Sciatic nerve (tissue), 2 donors: ENCODE measurements at regions not wholly inside any gene's neighbourhood (a gene's known extent, or its start where the extent isn't known, plus 50 kb on each side); places are given as distances from the start of the nearest gene placed in this dataset.
A peak's percentile ranks its signal among the peaks of the same experiment; 100 is the strongest.

ENCODE experiments used
- ATAC-seq: fragments of 200-7000 bp; cut with Tn5 transposase; one replicate; pipeline ENCODE4 v1.9.1; 2020; ENCODE audit warnings: mild to moderate bottlenecking, moderate library complexity
- DNase-seq: peaks from one replicate; pipeline ENCODE4 v3.0.0-alpha.2; 2020; ENCODE audit warnings: low spot score
- intact Hi-C: fragments of 100-400 bp; cut with DNase I; formaldehyde crosslinking; loops from one replicate; pipeline ENCODE4 v1.14.2; 2022
- donor health status: DM: no; HTN: no; CAD: no.
- donor health status: DM: no; HTN: no; CAD: no.

GRCh38 chr7:41054960-41055661 lies 647.8 kb downstream of the INHBA start:
- peak; percentile 22 for ATAC-seq
- DNase-seq = no peak
- intact Hi-C loops = no loop called here

GRCh38 chr7:41053820-41054219 lies 649.1 kb downstream of the INHBA start:
- no peak for ATAC-seq
- intact Hi-C loops = no loop called here

GRCh38 chr7:41052736-41053135 lies 650.2 kb downstream of the INHBA start:
- ATAC-seq (no peak), DNase-seq (no peak)
- intact Hi-C loops = no loop called here

More at GRCh38 chr7:41053820-41054219, 649.1 kb downstream of the INHBA start:
- no peak for DNase-seq

- ATAC-seq = no peak
- no peak for DNase-seq
- intact Hi-C loops = no loop called here
Measured at GRCh38 chr7:41052201-41052600, 650.7 kb downstream of the INHBA start.

GRCh38 chr7:41051535-41051934 lies 651.4 kb downstream of the INHBA start:
- intact Hi-C loops = no loop called here
- DNase-seq = no peak

GRCh38 chr7:41051062-41051461 lies 651.8 kb downstream of the INHBA start:
- no peak for DNase-seq

More at GRCh38 chr7:41051535-41051934, 651.4 kb downstream of the INHBA start:
- ATAC-seq = peak; percentile 67

GRCh38 chr7:41048771-41049170 lies 654.1 kb downstream of the INHBA start:
- intact Hi-C loops = no loop called here
- DNase-seq (no peak), ATAC-seq (no peak)

More at GRCh38 chr7:41051062-41051461, 651.8 kb downstream of the INHBA start:
- no peak for ATAC-seq
- intact Hi-C loops = no loop called here

GRCh38 chr7:41047789-41048191 lies 655.1 kb downstream of the INHBA start:
- ATAC-seq (peak; percentile 69), DNase-seq (no peak)
- intact Hi-C loops = no loop called here

GRCh38 chr7:41047211-41047610 lies 655.7 kb downstream of the INHBA start:
- intact Hi-C loops = no loop called here
- no peak for DNase-seq
- ATAC-seq = peak; percentile 31

- no peak for DNase-seq
- intact Hi-C loops = no loop called here
- ATAC-seq = peak; percentile 47
Measured at GRCh38 chr7:41046776-41047175, 656.1 kb downstream of the INHBA start.

- peak; percentile 75 for ATAC-seq
- no peak for DNase-seq
- intact Hi-C loops = no loop called here
Measured at GRCh38 chr7:41046221-41046761, 656.6 kb downstream of the INHBA start.

GRCh38 chr7:41045556-41046123 lies 657.2 kb downstream of the INHBA start:
- DNase-seq (no peak), ATAC-seq (no peak)
- intact Hi-C loops = no loop called here

- ATAC-seq = no peak
- DNase-seq = no peak
- intact Hi-C loops = no loop called here
Measured at GRCh38 chr7:41039981-41040380, 662.9 kb downstream of the INHBA start.

- DNase-seq (no peak), ATAC-seq (peak; percentile 77)
- intact Hi-C loops = no loop called here
Measured at GRCh38 chr7:41039386-41039953, 663.4 kb downstream of the INHBA start.

GRCh38 chr7:41038211-41038610 lies 664.7 kb downstream of the INHBA start:
- DNase-seq (no peak), ATAC-seq (no peak)
- intact Hi-C loops = no loop called here

- intact Hi-C loops = no loop called here
- ATAC-seq (no peak), DNase-seq (no peak)
Measured at GRCh38 chr7:41037691-41038090, 665.2 kb downstream of the INHBA start.

GRCh38 chr7:41035794-41036193 lies 667.1 kb downstream of the INHBA start:
- ATAC-seq = no peak
- no peak for DNase-seq
- intact Hi-C loops = no loop called here

- intact Hi-C loops = no loop called here
- ATAC-seq (no peak), DNase-seq (no peak)
Measured at GRCh38 chr7:41033500-41033899, 669.4 kb downstream of the INHBA start.

GRCh38 chr7:41030673-41031072 lies 672.2 kb downstream of the INHBA start:
- no peak for DNase-seq
- no peak for ATAC-seq
- intact Hi-C loops = no loop called here

- DNase-seq (no peak), ATAC-seq (no peak)
- intact Hi-C loops = no loop called here
Measured at GRCh38 chr7:41029072-41029499, 673.8 kb downstream of the INHBA start.
